GM18511 (cell line): ENCODE measurements at regions not wholly inside any gene's neighbourhood (a gene's known extent, or its start where the extent isn't known, plus 50 kb on each side); places are given as distances from the start of the nearest gene placed in this dataset.
"Not testable (repeated sequence)": the region's sequence is repeated elsewhere in the genome, so short reads cannot be mapped to it uniquely, and the experiment has no call there.

Experiments
- ATAC-seq: cut with Tn5 transposase; IDR thresholded peaks from one replicate; pipeline ENCODE4 v1.9.1; 2021; ENCODE audit warnings: mild to moderate bottlenecking, moderate library complexity; ENCODE audit not compliant: unreplicated experiment

DNA sequence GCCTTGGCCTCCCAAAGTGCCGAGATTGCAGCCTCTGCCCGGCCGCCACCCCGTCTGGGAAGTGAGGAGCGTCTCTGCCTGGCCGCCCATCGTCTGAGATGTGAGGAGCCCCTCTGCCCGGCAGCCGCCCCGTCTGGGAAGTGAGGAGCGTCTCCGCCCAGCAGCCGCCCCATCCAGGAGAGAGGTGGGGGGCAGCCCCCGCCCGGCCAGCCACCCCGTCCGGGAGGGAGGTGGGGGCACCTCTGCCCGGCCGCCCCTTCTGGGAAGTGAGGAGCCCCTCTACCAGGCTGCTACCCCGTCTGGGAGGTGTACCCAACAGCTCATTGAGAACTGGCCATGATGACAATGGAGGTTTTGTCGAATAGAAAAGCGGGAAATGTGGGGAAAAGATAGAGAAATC lies 1530.9 kb downstream of the REEP3 start:
- not testable (repeated sequence) for ATAC-seq

DNA sequence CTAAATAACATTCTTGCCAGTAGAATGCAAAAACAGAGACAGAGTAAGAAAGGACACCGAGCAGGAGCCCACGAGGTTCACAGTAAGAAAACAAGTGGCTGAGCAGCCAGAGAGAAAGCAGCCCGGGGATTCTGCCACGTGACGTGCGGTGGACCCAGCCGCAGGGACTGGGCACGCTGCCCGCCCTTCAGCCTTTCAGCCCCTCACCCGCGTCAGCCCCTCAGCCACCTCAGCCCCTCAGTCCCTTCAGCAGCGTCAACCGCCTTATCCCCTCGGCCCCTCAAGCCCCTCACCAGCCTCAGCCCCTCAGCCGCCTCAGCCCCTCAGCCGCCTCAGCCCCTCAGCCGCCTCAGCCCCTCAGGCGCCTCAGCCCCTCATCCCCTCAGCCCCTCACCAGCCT lies 1532.2 kb downstream of the REEP3 start:
- not testable (repeated sequence) for ATAC-seq

DNA sequence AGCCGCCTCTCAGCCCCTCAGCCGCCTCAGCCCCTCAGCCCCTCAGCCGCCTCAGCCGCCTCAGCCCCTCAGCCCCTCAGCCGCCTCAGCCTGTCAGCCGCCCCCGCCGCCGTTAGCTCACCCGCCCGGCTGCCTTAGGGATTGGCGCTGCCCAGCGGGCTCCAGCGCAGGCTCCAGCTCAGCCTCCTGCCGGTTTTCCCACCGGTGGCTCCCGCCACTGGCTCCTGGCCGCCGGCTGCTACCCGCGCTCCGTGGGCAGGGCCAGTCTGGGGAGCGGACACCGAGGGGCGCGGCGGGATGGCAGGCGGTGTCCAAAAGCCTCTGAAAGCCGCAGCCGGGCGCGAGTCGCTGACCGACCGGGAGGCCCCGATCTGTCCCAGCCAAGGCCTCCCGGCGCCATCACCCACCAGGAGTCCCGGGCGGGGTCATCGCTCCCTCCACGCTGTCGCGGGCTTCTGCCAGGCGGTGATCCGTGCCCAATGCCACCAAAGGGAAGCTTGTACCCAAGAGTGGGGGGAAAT lies 1532.7 kb downstream of the REEP3 start:
- not testable (repeated sequence) for ATAC-seq

DNA sequence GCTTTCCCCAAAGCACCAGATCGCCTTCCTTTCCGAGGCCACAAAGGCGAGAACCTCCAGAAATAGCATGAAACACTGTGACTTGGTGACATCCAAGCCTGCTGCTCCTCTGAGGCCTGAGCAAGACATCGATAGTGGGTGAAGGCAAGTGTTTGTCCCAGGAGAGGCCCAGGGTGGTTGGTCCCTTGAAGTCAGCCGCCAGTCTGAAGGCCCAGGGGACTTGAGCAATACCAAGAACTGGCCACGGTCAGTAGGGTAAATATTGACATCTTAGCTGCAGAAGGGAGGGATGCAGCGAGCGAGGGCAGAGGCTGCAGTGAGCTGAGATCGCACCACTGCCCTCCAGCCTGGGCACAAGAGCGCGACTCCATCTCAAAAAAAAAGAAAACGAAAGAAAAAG lies 1533.5 kb downstream of the REEP3 start:
- not testable (repeated sequence) for ATAC-seq

DNA sequence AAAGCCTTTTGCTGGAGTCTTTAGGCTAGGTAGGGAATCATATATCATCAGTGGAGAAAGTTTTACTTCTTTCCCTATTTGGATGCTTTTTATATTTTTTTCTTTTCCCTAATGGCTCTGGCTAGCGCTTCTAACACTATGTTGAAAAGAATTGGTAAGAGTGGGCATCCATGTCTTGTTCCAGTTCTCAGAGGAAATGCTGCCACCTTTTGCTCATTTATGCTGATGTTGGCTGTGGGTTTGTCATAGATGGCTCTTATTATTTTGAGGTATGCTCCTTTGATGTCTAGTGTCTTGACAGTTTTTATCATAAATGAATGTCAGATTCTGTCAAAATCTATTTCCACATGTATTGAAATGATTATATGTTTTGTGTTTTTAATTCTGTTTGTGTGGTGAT lies 1544.1 kb downstream of the REEP3 start:
- ATAC-seq: no peak

DNA sequence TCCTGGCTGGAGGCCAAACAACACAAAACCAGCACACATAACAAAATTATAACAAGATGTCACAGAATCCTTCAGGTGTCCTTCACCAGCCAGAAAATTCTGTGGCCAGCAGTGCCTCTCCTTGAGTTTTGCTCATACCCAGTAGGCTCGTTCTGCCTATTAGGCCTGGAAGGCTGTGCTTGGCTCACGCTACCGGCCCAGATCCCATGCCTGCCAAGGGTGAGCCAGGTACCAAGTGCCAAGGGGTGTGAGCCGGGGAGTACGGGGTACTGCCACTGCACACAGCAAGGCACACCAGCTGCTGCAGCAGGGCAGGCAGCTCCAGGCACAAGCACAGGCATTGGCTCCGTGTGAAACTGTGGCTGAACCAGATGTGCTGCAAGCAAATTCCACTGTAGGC lies 1562.0 kb downstream of the REEP3 start:
- ATAC-seq: no peak

DNA sequence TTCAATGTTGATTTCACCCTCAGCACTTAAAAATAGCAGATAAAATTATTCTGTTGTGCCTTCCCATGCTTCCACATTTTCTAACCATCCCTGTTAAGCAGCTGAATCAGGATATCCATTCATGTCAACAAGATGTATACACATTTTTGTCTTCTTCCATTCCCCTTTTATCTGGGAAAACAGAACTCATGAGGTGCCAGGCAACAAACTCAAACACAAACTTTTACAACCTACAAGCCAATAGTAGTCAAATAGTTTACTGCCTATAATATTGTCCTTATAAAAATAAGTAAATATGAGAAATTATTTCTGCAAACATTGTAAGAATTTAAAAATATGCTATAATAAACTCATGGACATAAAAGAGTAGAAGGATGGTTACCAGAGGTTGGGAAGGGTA lies 1569.8 kb downstream of the REEP3 start:
- no peak for ATAC-seq

DNA sequence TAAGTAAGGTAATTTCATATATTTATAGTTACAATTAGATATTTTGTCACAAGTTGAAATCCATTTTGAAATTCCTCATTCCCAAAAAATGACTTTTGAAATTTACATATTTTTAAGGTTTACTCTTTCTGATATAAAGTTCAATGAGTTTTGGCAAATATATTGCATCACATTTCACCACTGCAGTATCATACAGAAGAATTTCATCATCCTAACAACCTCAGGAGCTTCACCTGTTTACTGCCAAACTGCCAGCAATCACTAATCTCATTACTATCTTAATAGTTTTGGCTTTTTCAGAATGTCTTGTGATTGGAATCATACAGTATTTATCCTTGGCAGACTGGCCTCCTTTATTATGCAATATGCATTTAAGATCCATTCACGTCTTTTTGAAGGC lies 1578.9 kb downstream of the REEP3 start:
- ATAC-seq: no peak

DNA sequence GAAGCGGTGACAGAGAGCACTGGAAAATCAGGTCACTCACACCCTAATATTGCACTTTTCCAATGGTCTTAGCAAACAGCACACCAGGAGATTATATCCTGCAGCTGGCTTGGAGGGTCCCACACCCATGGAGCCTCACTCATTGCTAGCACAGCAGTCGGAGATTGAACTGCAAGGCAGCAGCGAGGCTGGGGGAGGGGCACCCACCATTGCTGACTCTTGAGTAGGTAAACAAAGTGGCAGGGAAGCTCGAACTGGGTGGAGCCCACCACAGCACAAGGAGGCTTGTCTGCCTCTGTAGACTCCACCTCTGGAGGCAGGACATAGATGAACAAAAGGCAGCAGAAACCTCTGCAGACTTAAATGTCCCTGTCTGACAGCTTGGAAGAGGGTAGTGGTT lies 1579.7 kb downstream of the REEP3 start:
- not testable (repeated sequence) for ATAC-seq

DNA sequence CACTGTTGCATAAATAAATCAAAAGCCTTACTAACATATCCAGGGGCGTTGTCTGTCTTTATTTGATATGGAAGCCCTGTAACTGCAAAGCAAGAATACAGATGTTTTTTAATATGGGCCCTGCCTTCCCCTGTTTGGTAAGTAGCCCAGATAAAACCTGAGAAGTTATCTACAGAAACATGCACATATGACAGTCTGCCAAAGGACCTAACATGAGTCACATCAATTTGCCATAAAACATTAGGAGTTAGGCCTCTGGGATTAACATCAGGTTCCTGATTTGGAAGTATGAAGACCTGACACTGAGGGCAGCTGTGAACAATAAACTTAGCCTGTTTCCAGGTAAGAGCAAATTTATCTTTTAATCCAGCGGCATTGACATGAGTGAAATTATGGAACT lies 1588.8 kb downstream of the REEP3 start:
- ATAC-seq: no peak

DNA sequence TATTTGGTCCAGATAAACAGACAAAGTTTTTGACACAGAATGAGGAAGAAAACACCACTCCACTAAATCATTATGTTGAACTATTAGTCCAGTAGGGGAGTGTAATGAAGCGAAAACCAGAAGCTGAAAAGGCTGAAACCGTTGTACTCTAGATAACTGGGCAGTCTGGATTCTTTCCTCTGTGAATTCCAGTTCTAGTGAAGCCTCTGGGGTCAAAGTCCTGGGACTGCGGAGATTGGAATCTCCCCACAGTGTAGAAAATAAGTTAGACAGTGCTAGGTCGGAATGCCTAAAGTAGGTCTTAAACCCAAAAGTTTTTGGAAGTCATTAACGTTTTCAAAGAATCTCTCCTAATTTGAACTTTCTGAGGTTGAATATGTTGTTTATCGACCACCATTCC lies 1589.9 kb downstream of the REEP3 start:
- not testable (repeated sequence) for ATAC-seq

DNA sequence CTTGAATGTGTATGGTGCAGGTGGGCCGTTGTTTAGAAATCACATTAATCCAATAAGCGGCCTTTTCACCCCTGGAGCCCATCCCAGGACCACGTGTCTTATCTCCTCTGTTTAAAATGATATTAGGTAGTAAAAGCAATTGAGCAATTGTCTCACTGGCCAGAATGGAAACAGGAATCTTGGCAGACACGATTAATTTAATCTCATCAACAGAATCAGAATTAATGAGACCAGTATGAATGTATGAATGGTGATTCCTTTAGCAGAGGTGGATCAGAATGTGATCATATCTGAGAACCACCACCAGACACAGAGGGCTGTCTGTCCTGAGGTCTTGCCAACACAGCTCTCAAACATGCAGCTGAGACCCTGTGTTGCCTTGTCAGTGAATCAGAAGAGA lies 1591.4 kb downstream of the REEP3 start:
- no peak for ATAC-seq

DNA sequence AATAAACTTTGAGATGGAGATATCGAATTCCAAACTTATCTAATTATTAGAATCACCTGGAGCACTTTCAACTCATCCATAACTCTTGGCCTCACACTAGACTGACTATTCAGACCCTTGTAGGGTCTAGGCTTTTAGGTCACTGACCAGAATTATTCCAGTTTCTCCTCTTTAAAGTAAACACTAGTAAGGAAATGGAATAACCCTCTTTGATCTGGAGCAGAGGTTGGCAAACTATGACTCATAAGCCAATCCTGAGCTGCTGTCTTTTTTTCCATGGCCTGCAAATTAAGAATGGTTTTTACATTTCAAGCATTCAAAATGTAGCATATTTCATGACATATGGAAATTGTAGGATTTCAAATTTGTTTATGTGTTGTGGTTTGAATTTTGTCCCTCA lies 1601.9 kb downstream of the REEP3 start:
- no peak for ATAC-seq

DNA sequence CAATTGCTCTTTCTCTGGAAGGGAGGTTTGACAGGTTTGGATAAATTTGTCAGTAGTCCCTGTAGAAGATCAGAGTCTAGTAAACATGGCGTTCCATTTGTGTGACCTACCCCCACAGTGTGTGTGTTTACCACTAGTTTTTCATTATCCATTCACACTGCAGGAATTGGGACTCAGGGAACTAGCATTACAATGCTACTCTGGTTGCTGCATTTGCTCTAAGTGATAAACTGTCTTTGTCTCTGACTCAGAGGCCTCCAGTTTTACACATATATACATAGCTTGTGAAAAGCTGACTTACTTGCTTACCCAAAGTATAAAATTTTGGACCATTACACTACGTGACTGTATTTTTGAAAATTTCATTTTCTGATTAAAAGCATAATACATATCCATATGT lies 1604.0 kb downstream of the REEP3 start:
- no peak for ATAC-seq

DNA sequence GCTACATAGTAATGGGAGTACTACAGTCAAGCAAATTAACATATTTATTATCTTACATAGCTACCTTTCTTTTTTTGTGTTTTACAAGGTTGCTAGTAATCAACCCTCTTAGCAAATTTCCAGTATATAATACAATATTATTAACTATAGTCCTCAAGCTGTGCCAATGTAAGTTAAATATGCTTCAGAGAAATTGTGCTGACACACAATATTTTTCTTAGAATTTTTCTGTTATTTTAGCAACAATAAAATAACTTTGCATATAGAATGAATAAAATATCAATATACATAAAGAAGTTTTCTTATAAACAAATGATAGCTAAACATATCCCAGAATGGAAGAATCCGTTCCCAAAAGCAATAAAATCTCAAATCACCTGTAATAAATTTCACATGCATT lies 1605.1 kb downstream of the REEP3 start:
- no peak for ATAC-seq

DNA sequence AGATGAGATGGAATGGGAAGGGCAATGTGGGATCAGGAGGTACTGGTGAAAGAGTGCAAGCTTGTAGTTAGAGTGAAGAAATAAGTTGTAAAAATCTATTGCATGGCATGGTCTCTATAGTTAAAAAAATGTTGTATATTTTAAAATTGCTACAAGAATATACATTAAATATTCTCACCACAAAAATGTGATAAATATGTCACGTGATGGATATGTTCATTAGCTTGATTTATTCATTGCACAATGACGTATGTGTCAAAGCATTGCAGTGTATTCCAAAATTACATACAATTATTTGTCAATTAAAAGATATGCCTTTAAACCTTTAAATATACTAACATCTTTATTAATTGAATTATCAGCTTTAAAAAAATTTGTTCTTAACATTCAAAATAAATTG lies 1607.1 kb downstream of the REEP3 start:
- no peak for ATAC-seq

DNA sequence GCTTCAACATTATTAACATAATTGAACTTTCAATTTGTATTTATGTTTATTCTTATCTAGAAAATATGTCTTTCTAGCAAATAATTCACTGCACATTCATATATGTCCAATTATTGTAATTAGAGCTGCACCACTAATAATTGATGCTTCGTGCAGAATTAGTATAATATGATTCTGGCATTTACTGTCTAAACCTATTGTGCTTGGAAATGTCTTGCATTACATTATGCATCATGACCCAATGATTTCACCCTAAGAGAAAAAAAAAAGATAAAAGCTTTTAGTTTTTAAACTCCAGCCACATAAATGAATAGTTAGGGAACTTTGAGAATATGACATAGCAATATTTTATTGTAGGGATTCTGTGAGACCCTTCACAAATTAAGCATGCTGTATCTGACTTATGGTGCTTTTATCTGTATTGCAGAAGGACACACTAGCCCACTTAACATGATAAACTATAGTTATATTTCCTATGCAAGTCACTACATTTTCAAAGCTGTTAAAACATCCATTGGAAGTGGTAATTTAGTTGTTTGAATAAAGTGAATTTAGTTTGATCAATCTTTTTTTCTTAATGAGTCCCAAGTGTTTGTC lies 1609.1 kb downstream of the REEP3 start:
- ATAC-seq: no peak

DNA sequence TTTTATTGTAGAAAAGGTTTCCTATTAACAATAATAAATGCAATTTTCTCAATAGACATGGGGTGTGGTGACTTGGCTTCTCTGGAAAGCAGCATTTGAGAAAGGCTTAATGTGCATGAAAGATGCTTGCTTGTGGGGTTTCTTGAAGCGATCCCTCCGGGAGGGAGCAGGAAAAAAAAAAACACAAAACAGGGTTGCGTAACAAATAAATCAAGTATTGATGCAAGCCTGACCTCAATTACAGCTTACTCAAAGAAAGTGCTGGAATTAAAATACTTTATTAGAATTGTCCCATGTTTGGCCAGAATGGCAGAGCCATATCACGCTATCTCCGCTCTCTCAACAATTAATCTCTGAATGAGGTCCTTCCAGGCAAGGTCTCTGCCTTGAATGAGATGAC lies 1612.5 kb downstream of the REEP3 start:
- ATAC-seq: no peak

DNA sequence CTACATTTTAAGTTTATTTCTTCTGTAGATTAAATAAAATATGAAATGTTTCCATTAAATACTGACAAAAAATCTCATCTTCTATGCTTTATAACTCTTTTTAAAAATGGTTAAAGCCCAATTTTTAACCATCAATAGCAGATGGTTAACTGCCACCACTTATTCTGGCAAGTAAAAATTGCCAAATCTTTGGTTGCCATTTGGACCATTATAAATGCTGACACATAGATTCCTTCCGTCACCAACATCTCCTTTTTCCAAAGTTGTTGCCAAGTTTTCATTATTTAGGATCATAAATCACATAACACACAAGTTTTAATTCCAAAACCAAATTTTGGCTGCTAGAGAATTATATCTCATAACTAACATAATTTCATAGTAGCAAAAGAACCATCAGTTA lies 1614.3 kb downstream of the REEP3 start:
- no peak for ATAC-seq

DNA sequence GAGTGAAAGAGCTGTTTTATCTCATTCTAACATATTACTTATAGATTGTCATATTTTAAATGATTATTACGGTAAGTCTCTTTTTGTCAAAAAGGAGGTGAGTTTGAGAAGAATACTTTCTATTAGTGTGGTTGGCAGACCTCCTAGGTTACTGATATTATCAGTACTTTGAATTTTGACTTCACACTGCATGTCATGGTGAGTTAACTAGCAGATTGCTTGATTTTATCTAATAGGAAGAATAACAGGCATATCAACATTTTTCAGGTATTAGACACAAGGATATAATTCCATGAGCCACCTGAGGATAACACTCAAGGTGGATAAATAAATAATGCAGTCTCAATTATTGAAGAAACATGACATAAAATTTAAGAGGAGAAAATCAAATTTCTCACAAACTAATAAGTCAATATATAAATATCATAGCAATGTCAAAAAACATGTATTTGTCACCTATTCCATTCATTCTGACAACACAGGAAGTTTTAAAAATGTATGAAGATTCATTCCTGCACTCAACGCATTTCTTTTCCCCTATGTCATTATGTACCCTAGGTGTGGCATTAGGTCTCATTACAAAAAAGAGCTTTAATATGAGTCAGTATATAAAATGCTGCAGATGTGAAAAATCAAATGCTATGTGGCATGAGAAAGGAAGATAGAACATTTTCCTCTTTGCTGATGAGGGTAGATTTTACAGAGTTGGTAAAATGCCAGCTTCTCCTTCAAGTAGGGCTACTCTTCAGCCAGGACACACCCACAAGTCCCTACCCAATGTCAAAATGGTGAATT lies 1621.6 kb downstream of the REEP3 start:
- no peak for ATAC-seq

DNA sequence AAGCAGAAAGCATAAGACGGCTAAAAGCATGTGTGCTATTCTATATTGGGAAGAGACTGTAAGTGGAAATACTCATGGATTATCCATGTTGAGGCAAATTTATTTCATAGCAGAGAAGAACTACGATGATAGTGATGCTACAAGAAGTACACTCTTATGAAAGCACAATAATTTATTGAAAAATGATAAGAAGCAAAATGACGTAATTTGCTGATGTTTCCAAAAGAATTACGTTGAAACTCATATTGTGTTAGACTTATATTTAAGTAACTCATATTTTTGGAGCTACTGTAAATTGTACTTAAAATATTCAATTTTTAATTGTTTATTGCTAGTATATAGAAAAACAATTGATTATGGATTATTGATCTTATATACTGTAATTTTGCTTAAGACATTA lies 1622.5 kb downstream of the REEP3 start:
- no peak for ATAC-seq

DNA sequence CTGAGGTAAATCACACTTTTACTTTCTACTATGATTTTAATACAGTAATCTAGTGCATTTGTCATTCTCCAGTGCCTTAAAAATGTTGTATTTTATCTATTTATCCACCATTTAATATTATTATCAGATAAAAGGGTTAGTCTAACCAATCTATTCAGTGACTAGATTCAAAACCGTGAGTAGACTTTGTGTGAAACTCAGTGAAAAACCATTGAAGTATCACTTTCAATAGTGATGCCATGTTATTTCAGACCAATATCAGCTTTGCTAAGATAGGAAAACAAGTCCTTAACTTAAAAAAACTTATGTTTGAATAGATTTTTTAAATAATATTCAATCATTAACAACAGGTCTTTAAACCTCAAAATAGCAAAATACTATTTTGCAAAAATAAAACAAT lies 1628.7 kb downstream of the REEP3 start:
- no peak for ATAC-seq

DNA sequence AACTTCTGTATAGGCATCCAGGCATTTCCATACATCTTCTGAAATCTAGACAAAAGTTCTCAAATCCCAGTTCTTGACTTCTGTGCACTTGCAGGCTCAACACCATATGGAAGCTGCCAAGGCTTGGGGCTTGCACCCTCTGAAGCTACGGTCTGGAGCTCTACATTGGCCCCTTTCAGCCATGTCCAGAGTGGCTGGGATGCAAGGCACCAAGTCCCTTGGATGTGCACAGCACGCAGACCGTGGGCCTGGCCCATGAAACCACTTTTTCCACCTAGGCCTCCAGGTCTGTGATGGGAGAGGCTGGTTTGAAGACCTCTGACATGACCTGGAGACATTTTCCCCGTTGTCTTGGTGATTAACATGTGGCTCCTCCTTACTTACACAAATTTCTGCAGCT lies 1645.1 kb downstream of the REEP3 start:
- no peak for ATAC-seq
